ENCODE measurements at regions not wholly inside any gene's neighbourhood (a gene's known extent, or its start where the extent isn't known, plus 50 kb on each side); places are given as distances from the start of the nearest gene placed in this dataset.

DNA sequence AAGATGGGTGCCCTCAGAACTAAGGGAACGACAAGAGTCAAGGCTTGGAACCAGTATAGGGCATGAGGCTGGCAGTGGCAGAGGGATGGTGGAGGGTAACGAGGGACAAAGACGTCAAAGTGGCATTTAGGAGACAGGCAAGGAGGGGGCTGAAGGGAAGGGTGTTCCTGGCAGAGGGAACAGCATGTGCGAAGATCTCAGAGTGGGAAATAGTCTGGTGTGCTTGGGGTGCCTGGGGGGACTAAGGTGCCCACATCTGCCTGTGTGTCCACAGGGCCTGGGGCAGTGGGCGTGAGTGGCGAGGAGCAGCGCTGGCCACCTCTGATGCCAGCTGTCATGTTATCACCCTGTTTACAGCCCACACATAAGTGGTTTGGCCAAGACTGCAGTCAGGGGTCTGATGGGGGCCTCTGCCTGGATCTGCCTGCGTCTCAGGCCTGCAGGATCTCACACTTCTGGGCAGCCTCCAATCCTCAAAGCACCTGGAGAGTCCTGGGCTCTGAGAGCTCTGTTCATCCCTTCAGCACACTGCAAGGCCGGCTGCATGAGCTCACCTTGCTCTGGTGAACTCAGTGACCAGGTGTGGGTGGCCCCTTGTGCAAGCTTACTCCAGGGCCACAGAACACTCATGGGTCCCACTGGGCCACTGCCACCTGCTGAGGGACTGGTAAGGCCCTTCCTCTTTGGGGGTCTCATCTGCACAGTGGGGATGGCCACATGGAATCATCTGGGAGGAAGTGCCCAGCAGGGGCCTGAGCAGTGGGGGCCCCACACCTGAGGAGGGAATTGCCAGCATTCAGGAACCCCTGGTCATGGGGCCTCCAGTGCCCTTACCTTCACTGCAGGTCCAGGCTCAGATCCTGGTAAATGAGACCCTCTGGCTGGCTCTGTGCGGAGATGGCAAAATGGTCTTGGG lies 89.7 kb upstream of the SHISAL1 start:
- DNase-seq = no peak

DNA sequence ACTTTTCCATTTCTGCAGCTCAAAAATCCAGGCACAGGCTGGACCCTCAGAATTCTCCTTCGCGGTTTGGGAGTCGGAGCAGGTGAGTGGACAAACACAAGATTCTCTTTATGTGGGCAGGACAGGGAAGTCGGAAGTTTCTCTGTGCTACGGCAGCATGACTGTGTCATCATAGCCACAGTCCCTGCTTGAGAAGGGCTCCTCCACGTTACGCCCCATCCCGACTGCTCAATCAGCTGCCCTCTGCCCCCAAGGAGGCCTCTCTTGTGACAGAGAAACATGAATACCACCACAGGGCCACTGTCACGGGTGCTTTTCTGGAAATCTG lies 89.0 kb upstream of the SHISAL1 start:
- DNase-seq = no peak

GRCh38 chr22:44400763-44401060 lies 88.0 kb upstream of the SHISAL1 start:
- DNase-seq = no peak

DNA sequence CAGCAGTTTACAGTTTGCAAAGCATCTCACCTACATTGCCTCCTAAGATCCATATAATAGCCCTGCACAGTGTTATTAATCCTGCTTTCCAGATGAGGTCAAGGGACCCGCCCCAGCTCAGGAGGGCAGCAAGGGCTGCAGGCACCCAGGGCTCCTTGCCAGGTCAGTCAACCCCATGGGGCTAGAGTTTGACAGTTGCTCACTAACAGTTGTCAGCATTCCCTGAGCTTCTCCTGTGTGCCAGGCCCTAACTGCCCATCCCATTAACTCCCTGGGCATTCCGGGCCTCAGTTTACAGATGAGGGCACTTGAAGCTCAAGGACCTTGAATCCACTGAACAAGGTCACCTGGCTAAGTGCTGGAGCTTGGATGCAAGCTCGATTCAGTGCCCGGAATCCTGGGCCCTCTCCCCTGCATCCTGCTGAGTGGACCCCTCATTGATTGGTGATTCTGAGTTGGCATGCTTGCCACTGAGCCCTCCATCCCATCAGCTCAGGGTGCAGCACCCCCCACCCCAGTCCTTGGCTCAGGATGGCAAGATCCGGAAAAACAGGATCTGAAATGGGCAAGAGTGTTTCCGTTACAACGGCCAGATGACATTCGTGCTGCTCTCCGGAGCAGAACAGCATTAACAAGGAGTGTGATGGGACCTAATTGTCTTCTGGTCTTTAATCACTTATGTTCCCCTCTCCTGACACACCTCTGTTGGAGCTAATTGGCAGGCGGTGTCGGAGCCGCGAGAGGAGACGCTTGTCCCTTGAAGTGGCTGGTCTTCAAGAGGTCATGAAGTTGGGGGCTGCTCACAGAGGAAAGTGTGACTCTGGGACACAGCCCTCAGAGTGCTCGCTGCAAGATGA lies 87.4 kb upstream of the SHISAL1 start:
- peak in 1 of 2 experiments; percentile 4 for DNase-seq

DNA sequence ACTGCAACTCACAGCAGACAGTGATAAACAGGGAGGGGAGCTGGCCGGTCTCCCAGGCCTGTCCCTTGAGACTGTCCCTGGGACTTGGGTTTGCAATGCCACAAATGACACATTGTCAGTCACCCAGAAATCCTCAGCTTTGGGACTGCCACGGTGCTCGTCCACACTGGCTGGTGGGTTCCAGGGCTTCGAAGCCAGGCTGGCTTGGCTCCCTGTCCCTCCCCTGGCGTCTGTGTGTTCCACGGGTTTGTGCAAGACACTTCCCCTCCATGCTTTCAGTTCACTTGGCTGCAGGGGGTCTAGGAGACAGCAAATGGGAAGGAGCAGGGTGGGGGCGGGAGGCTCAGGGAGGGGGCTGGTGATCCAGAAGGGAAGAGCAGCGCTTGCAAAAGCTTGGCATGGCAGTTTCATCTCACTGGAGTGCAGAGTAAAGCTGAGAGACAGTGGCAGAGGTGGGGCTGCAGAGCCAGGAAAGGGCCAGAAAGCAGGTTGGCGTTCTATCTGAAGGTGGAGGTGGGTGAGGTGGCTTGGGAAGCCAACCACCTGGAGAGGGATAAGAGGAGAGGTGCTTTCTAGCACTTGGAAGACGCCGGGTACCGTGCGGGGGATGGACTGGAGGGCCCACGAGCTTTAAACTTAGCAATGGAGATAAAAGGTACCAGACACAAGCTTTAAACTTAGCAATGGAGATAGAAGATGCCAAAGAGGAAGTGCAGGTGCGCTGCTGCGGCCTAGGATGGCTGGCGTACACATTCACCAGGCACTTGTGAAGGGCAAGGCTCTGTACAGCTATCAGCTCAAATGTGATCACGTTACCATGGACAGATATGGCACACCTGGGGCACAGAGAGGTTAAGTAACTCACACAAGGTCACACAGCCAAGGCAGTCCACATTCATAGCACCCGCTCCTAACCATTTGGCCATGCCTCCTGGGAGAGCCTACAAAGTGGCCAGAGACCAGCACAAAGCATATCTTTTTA lies 86.4 kb upstream of the SHISAL1 start:
- DNase-seq = peak in 1 of 2 experiments; percentile 11

DNA sequence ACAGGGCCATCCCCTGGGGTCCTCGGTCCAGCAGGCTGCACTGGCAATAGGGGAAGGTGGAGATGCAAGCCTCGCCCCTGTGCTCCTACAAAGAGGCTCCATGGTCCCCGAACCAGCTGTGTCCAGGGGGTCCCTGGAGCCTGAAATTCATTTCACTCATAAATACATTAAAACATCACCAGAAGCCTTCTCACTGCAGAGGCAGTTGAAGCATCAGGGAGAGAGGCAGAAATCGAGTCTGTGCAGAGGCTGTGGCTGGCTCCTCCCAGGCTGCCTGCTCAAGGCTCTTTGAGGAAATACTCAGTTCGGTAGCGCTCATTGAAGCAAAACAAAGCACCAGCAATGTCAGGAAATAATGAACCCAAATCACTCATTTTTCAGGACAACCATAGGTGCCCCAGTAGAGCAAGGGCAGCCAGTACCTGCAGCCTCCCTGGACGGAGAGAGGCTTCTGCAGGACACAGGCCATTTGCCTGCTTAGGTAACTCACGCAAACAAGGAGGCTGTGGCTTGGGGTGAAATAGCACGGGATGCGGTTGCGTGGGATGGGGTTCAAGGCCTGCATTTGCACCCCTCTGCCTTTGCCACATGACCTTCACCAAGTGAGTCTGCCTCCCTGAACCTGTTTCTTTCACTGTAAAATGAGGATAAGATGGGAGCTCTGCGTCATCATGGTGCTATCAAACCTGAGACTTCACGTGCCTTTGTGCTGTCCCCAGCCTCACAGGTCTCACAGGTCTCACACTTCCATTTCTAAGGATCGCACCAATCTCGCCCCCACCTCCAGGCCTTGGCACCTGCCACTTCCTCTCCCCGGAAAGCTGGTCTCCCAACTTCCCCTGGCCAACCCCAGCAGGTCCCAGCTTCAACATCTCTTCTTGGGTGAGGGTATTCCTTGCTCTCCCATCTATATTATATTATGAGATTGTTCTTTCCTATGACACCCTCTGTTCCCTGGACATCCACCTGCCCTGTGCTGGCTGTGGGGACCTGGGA lies 84.3 kb upstream of the SHISAL1 start:
- peak in 1 of 2 experiments; percentile 6 for DNase-seq

- peak in 1 of 2 experiments; percentile 7 for DNase-seq
Measured at GRCh38 chr22:44396021-44396726, 83.4 kb upstream of the SHISAL1 start.

GRCh38 chr22:44395118-44396005 lies 82.6 kb upstream of the SHISAL1 start:
- DNase-seq = no peak

- no peak for DNase-seq
Measured at GRCh38 chr22:44394246-44395117, 81.7 kb upstream of the SHISAL1 start.

DNA sequence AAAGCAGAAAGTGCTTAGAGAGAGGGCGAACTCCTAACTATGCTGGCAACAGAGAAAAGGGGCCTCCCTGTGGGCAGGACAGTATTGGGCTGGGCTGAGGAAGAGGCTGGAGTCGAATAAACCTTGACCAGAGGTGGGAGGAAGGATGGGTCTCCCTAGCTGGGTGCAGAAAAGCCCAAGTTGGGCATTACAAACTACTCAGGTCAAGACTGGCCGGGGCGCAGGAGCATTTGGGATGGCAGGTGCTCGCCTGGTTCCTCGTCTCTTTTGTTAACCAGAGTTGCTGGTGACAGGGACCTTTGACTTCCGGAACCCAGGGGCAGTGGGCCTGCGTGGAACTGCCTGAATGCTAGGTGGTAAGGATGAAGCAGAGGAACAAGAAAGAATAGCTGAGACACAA lies 80.3 kb upstream of the SHISAL1 start:
- no peak for DNase-seq

DNA sequence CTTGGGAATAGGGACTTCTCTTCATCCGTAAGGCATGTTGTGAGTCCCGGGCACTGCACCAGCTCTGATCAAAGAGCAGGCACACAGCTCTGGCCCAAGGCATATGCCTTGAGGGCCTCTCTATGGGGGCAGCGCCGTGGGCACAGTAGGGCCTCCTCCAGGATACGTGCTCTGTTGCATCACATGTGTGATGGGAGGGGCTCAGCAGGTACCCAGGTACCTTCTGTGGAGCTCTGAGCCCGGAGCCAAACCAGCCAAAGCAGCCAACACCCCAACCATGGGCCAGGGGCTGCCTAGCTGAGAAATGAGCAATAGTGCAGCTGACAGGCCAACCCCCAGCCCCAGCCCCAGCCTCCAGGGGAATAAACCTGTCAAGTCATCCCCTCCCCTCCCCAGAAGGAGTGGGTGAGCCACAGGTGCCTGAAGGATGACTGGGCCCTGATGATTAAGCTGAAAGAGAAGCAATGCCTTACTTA lies 79.7 kb upstream of the SHISAL1 start:
- no peak for DNase-seq

GRCh38 chr22:44391481-44392445 lies 79.0 kb upstream of the SHISAL1 start:
- no peak for DNase-seq

GRCh38 chr22:44391015-44391414 lies 78.3 kb upstream of the SHISAL1 start:
- no peak for DNase-seq

DNA sequence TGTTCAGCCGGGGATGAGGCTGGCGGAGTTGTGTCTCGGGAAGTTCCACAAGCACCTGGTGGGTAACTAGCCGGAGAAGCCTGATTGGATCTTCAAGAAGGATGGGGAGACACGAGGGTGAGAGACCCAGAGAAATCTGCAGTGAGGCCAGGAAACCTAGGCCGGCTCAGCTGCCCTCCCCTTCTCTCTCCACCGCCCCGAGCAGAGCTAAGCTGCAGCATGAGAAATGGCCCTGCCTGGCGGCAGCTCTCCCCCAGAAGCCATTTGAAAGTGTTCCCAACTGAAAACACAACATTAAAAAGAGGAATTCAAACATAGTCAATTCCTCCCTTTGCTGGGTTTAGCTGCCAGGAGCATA lies 77.8 kb upstream of the SHISAL1 start:
- no peak for DNase-seq

DNA sequence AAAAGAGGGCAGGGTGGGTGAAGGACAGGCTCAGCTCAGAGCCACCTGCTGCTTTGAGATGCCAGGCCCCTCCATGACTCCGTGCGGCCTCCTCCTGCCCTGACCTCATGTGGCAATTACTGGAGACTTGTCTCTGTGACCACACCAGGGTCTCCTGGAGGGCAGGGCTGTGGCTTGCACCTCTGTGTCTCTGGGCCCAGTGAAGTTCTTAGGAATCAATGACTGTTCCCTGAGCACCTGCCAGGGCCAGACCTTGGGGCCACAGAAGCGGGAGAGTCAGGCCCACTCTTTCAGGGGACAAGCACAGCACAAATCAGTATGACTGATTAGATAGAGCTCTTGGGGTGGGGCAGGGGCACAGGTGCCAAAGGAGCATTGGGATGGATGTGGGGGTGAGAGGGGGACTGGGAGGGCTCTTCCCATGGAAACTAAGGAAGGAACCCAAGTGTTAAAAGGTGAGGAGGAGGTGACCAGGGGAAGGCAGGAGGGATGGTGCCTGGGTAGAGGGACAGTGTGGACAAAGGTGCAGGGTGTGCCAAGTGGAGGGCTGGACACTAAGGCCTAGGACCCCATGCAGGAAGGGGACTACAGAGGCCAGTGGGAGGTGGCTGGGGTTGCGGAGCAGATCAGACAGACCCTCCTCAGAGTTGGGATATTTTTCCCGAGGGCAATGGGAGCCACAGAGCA lies 77.3 kb upstream of the SHISAL1 start:
- DNase-seq = no peak

DNA sequence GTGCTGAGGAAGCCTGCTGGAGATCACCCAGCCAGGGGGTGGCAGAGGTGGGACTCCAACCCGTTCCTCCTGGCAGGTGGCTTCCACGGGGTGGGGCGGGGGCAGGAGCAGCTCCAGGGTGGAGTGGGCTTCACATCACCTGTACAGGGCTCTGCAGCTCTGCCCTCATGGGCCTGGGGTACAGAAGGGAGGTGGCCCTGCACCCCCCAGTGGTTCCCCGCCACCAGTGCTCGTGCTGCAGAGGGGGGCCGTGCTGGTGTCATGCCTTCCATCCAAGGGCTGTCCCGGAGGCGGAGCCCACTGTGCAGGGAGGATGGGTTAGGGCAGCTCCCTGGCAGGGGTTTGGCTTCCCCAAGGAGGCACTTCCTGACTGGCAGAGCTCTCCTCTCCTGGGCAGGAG lies 76.4 kb upstream of the SHISAL1 start:
- no peak for DNase-seq

DNA sequence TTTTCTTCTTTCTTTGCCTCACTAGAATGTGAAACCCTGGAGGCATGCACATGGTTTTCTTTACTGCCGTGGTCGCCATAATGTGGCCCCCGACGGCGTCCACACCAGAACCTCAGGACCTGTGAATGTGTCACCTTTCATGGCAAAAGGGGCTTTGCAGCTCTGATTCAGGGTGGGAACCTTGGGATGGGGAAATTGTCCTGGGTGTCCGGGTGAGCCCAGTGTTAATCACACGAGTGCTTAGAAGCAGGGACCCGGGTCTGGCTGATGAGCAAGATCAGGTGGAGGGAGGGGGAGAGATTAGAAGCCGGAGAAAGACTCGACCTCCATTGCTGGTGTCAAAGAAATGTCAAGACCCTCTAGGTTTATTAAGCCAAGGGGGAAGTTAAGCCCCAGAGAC lies 74.7 kb upstream of the SHISAL1 start:
- no peak for DNase-seq

Data from activated T-cell treated with anti-CD3 and anti-CD28 coated beads, Interleukin-2, amount 50 U/mL, for 48 hours (primary cell).